ENCODE measurements at regions not wholly inside any gene's neighbourhood (a gene's known extent, or its start where the extent isn't known, plus 50 kb on each side); places are given as distances from the start of the nearest gene placed in this dataset.

- TF ChIP-seq EP300 (IDR thresholded peaks at IDR 0.05) (no peak), POLR2A (IDR thresholded peaks at IDR 0.05) (no peak), CTCF (IDR thresholded peaks at IDR 0.05) (no peak), POLR2AphosphoS5 (IDR thresholded peaks at IDR 0.05) (no peak)
- Histone ChIP-seq H3K9me3 (no peaks in the 10 kb centered on the region), H3K36me3 (no peaks in the 10 kb centered on the region), H3K27ac (no peak overlapping the region), H3K27me3 (no peaks in the 10 kb centered on the region), H3K4me1 (no peaks in the 10 kb centered on the region), H3K4me3 (no peak overlapping the region)
- DNase-seq = no peak
- WGBS, 2 donors = 78 to 83% methylated on average over 9 of the region's 9 CpGs
- intact Hi-C loops (cut with DNase I) = no loop called here
Measured at GRCh38 chr11:4203603-4204360, 109.2 kb downstream of the RRM1 start.

GRCh38 chr11:4202749-4203148 lies 108.2 kb downstream of the RRM1 start:
- Histone ChIP-seq H3K4me1 (no peaks in the 10 kb centered on the region), H3K4me3 (no peak overlapping the region), H3K9me3 (no peaks in the 10 kb centered on the region), H3K36me3 (no peaks in the 10 kb centered on the region), H3K27ac (no peak overlapping the region), H3K27me3 (no peaks in the 10 kb centered on the region)
- intact Hi-C loops (cut with DNase I) = no loop called here
- no peak for DNase-seq
- TF ChIP-seq EP300 (IDR thresholded peaks at IDR 0.05) (no peak), POLR2A (IDR thresholded peaks at IDR 0.05) (no peak), CTCF (IDR thresholded peaks at IDR 0.05) (no peak), POLR2AphosphoS5 (IDR thresholded peaks at IDR 0.05) (no peak)

DNA sequence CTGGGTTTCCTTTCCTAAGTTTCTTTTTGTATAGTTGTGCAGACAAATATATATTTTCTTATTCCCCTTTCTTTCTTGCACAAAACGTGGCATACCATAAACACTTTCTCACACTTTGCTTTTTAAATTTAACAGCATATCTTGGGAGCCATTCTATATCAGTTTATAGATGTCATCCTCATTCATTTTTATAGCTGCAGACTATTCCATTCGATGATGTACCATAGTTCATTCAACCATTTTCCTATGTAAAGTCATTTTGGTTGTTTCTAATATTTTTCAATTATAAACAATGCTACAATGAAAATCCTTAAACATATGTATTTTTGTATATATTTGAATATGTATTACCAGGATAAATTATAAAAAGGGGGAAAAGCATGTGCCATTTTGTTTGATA lies 102.5 kb downstream of the RRM1 start:
- Histone ChIP-seq H3K4me1 (no peaks in the 10 kb centered on the region), H3K9me3 (no peaks in the 10 kb centered on the region), H3K36me3 (no peaks in the 10 kb centered on the region), H3K27me3 (no peaks in the 10 kb centered on the region), H3K27ac (no peak overlapping the region), H3K4me3 (no peak overlapping the region)
- no peak for TF ChIP-seq CTCF (IDR thresholded peaks at IDR 0.05)
- no peak for TF ChIP-seq POLR2AphosphoS5 (IDR thresholded peaks at IDR 0.05)
- no peak for DNase-seq
- intact Hi-C loops (cut with DNase I) = no loop called here
- 82 to 91% methylated on average over 2 of the region's 2 CpGs for WGBS, 2 donors

GRCh38 chr11:4195909-4196308 lies 101.3 kb downstream of the RRM1 start:
- intact Hi-C loops (cut with DNase I) = no loop called here
- Histone ChIP-seq H3K27ac (no peak overlapping the region), H3K4me1 (peaks cover 0 to 3% (median 0%) of the 10 kb centered on the region in 4 donors), H3K9me3 (no peaks in the 10 kb centered on the region), H3K4me3 (no peak overlapping the region), H3K27me3 (no peaks in the 10 kb centered on the region), H3K36me3 (no peaks in the 10 kb centered on the region)
- WGBS, 2 donors = 27 to 56% methylated on average over 2 of the region's 2 CpGs
- DNase-seq = no peak
- TF ChIP-seq POLR2AphosphoS5 (IDR thresholded peaks at IDR 0.05) (no peak), CTCF (IDR thresholded peaks at IDR 0.05) (no peak), POLR2A (IDR thresholded peaks at IDR 0.05) (no peak), EP300 (IDR thresholded peaks at IDR 0.05) (no peak)

DNA sequence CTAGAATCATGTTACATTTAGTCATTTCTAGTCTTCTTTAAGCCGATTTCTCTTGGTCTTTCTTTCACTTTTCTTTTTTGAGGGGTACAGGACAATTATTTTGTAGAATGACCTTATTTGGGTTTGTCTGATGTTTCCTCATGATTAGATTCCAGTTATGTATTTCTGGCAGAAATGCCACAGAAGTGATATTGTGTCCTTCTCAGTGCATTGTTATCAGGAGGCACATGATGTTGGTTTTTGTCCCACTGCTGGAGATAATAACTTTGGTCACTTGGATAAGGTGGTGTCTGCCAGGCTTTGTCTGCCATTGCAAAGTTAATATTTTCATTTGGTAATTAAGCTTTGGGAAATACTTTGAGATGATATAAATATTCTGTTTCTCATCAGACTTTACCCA lies 100.3 kb downstream of the RRM1 start:
- intact Hi-C loops (cut with DNase I) = no loop called here
- WGBS, 2 donors = 84 to 96% methylated on average over 1 of the region's 1 CpG

More for the DNA sequence above, 100.3 kb downstream of the RRM1 start:
- Histone ChIP-seq H3K36me3 (no peaks in the 10 kb centered on the region), H3K27ac (no peak overlapping the region), H3K4me3 (no peak overlapping the region), H3K4me1 (peaks cover 0 to 8% (median 4%) of the 10 kb centered on the region in 4 donors), H3K27me3 (no peaks in the 10 kb centered on the region), H3K9me3 (no peaks in the 10 kb centered on the region)
- TF ChIP-seq POLR2A (IDR thresholded peaks at IDR 0.05) = no peak
- no peak for TF ChIP-seq CTCF (IDR thresholded peaks at IDR 0.05)
- no peak for TF ChIP-seq POLR2AphosphoS5 (IDR thresholded peaks at IDR 0.05)
- no peak for TF ChIP-seq EP300 (IDR thresholded peaks at IDR 0.05)
- DNase-seq = no peak
